ENCODE measurements at regions not wholly inside any gene's neighbourhood (a gene's known extent, or its start where the extent isn't known, plus 50 kb on each side); places are given as distances from the start of the nearest gene placed in this dataset.

GRCh38 chr1:58107943-58108342 lies 438.6 kb downstream of the OMA1 start:
- no peak overlapping the region for H3K9ac ChIP-seq (ENCODE audit: low read depth, low read length)
- H3K4me1 ChIP-seq (ENCODE audit: control insufficient read depth, insufficient read depth, low read length) = no peaks in the 10 kb centered on the region
- H3K9me3 ChIP-seq (ENCODE audit: control insufficient read depth, insufficient read depth, low read length) = no peaks in the 10 kb centered on the region
- no peak overlapping the region for H3K4me3 ChIP-seq (ENCODE audit: low read depth, low read length)
- H3K36me3 ChIP-seq (ENCODE audit: control insufficient read depth, insufficient read depth, low read length) = no peaks in the 10 kb centered on the region
- H3K27me3 ChIP-seq (ENCODE audit: control insufficient read depth, insufficient read depth, low read length) = no peaks in the 10 kb centered on the region

- no peak overlapping the region for H3K4me3 ChIP-seq (ENCODE audit: low read depth, low read length)
- no peaks in the 10 kb centered on the region for H3K4me1 ChIP-seq (ENCODE audit: control insufficient read depth, insufficient read depth, low read length)
- no peaks in the 10 kb centered on the region for H3K9me3 ChIP-seq (ENCODE audit: control insufficient read depth, insufficient read depth, low read length)
- H3K27me3 ChIP-seq (ENCODE audit: control insufficient read depth, insufficient read depth, low read length) = no peaks in the 10 kb centered on the region
- no peaks in the 10 kb centered on the region for H3K36me3 ChIP-seq (ENCODE audit: control insufficient read depth, insufficient read depth, low read length)
- no peak overlapping the region for H3K9ac ChIP-seq (ENCODE audit: low read depth, low read length)
Observed at GRCh38 chr1:58104960-58105359, 441.6 kb downstream of the OMA1 start.

- H3K27me3 ChIP-seq (ENCODE audit: control insufficient read depth, insufficient read depth, low read length) = no peaks in the 10 kb centered on the region
- H3K4me1 ChIP-seq (ENCODE audit: control insufficient read depth, insufficient read depth, low read length) = no peaks in the 10 kb centered on the region
- no peak overlapping the region for H3K4me3 ChIP-seq (ENCODE audit: low read depth, low read length)
- H3K9me3 ChIP-seq (ENCODE audit: control insufficient read depth, insufficient read depth, low read length) = no peaks in the 10 kb centered on the region
- no peaks in the 10 kb centered on the region for H3K36me3 ChIP-seq (ENCODE audit: control insufficient read depth, insufficient read depth, low read length)
- no peak overlapping the region for H3K9ac ChIP-seq (ENCODE audit: low read depth, low read length)
Observed at GRCh38 chr1:58096714-58097113, 449.8 kb downstream of the OMA1 start.

GRCh38 chr1:58095183-58095582 lies 451.3 kb downstream of the OMA1 start:
- Histone ChIP-seq H3K27me3 (ENCODE audit: control insufficient read depth, insufficient read depth, low read length) (no peaks in the 10 kb centered on the region), H3K36me3 (ENCODE audit: control insufficient read depth, insufficient read depth, low read length) (no peaks in the 10 kb centered on the region), H3K9me3 (ENCODE audit: control insufficient read depth, insufficient read depth, low read length) (no peaks in the 10 kb centered on the region), H3K4me3 (ENCODE audit: low read depth, low read length) (no peak overlapping the region), H3K9ac (ENCODE audit: low read depth, low read length) (no peak overlapping the region), H3K4me1 (ENCODE audit: control insufficient read depth, insufficient read depth, low read length) (no peaks in the 10 kb centered on the region)

GRCh38 chr1:58094221-58094620 lies 452.3 kb downstream of the OMA1 start:
- H3K4me3 ChIP-seq (ENCODE audit: low read depth, low read length) = no peak overlapping the region
- H3K9ac ChIP-seq (ENCODE audit: low read depth, low read length) = no peak overlapping the region
- H3K36me3 ChIP-seq (ENCODE audit: control insufficient read depth, insufficient read depth, low read length) = no peaks in the 10 kb centered on the region
- no peaks in the 10 kb centered on the region for H3K27me3 ChIP-seq (ENCODE audit: control insufficient read depth, insufficient read depth, low read length)
- no peaks in the 10 kb centered on the region for H3K4me1 ChIP-seq (ENCODE audit: control insufficient read depth, insufficient read depth, low read length)
- no peaks in the 10 kb centered on the region for H3K9me3 ChIP-seq (ENCODE audit: control insufficient read depth, insufficient read depth, low read length)

GRCh38 chr1:58090640-58091039 lies 455.9 kb downstream of the OMA1 start:
- Histone ChIP-seq H3K9me3 (ENCODE audit: control insufficient read depth, insufficient read depth, low read length) (no peaks in the 10 kb centered on the region), H3K9ac (ENCODE audit: low read depth, low read length) (no peak overlapping the region), H3K36me3 (ENCODE audit: control insufficient read depth, insufficient read depth, low read length) (no peaks in the 10 kb centered on the region), H3K4me3 (ENCODE audit: low read depth, low read length) (no peak overlapping the region), H3K4me1 (ENCODE audit: control insufficient read depth, insufficient read depth, low read length) (no peaks in the 10 kb centered on the region), H3K27me3 (ENCODE audit: control insufficient read depth, insufficient read depth, low read length) (no peaks in the 10 kb centered on the region)

- H3K27me3 ChIP-seq (ENCODE audit: control insufficient read depth, insufficient read depth, low read length) = no peaks in the 10 kb centered on the region
- H3K9ac ChIP-seq (ENCODE audit: low read depth, low read length) = no peak overlapping the region
- no peaks in the 10 kb centered on the region for H3K36me3 ChIP-seq (ENCODE audit: control insufficient read depth, insufficient read depth, low read length)
- H3K4me1 ChIP-seq (ENCODE audit: control insufficient read depth, insufficient read depth, low read length) = no peaks in the 10 kb centered on the region
- H3K9me3 ChIP-seq (ENCODE audit: control insufficient read depth, insufficient read depth, low read length) = no peaks in the 10 kb centered on the region
- H3K4me3 ChIP-seq (ENCODE audit: low read depth, low read length) = no peak overlapping the region
Observed at GRCh38 chr1:58089898-58090534, 456.5 kb downstream of the OMA1 start.

GRCh38 chr1:58084266-58084665 lies 462.3 kb downstream of the OMA1 start:
- H3K9me3 ChIP-seq (ENCODE audit: control insufficient read depth, insufficient read depth, low read length) = no peaks in the 10 kb centered on the region
- H3K27me3 ChIP-seq (ENCODE audit: control insufficient read depth, insufficient read depth, low read length) = no peaks in the 10 kb centered on the region
- H3K4me3 ChIP-seq (ENCODE audit: low read depth, low read length) = no peak overlapping the region
- H3K36me3 ChIP-seq (ENCODE audit: control insufficient read depth, insufficient read depth, low read length) = no peaks in the 10 kb centered on the region
- H3K4me1 ChIP-seq (ENCODE audit: control insufficient read depth, insufficient read depth, low read length) = no peaks in the 10 kb centered on the region
- no peak overlapping the region for H3K9ac ChIP-seq (ENCODE audit: low read depth, low read length)

- H3K9ac ChIP-seq (ENCODE audit: low read depth, low read length) = no peak overlapping the region
- H3K27me3 ChIP-seq (ENCODE audit: control insufficient read depth, insufficient read depth, low read length) = no peaks in the 10 kb centered on the region
- no peaks in the 10 kb centered on the region for H3K9me3 ChIP-seq (ENCODE audit: control insufficient read depth, insufficient read depth, low read length)
- H3K4me3 ChIP-seq (ENCODE audit: low read depth, low read length) = no peak overlapping the region
- no peaks in the 10 kb centered on the region for H3K36me3 ChIP-seq (ENCODE audit: control insufficient read depth, insufficient read depth, low read length)
- no peaks in the 10 kb centered on the region for H3K4me1 ChIP-seq (ENCODE audit: control insufficient read depth, insufficient read depth, low read length)
Observed at GRCh38 chr1:58082596-58082995, 463.9 kb downstream of the OMA1 start.

GRCh38 chr1:58076258-58076657 lies 470.3 kb downstream of the OMA1 start:
- no peaks in the 10 kb centered on the region for H3K36me3 ChIP-seq (ENCODE audit: control insufficient read depth, insufficient read depth, low read length)
- no peaks in the 10 kb centered on the region for H3K9me3 ChIP-seq (ENCODE audit: control insufficient read depth, insufficient read depth, low read length)
- H3K4me1 ChIP-seq (ENCODE audit: control insufficient read depth, insufficient read depth, low read length) = no peaks in the 10 kb centered on the region
- H3K9ac ChIP-seq (ENCODE audit: low read depth, low read length) = no peak overlapping the region
- no peak overlapping the region for H3K4me3 ChIP-seq (ENCODE audit: low read depth, low read length)
- no peaks in the 10 kb centered on the region for H3K27me3 ChIP-seq (ENCODE audit: control insufficient read depth, insufficient read depth, low read length)

- no peaks in the 10 kb centered on the region for H3K27me3 ChIP-seq (ENCODE audit: control insufficient read depth, insufficient read depth, low read length)
- no peaks in the 10 kb centered on the region for H3K9me3 ChIP-seq (ENCODE audit: control insufficient read depth, insufficient read depth, low read length)
- H3K9ac ChIP-seq (ENCODE audit: low read depth, low read length) = no peak overlapping the region
- no peaks in the 10 kb centered on the region for H3K4me1 ChIP-seq (ENCODE audit: control insufficient read depth, insufficient read depth, low read length)
- no peak overlapping the region for H3K4me3 ChIP-seq (ENCODE audit: low read depth, low read length)
- no peaks in the 10 kb centered on the region for H3K36me3 ChIP-seq (ENCODE audit: control insufficient read depth, insufficient read depth, low read length)
Observed at GRCh38 chr1:58075188-58075578, 471.3 kb downstream of the OMA1 start.

GRCh38 chr1:58072450-58072849 lies 474.1 kb downstream of the OMA1 start:
- no peak overlapping the region for H3K9ac ChIP-seq (ENCODE audit: low read depth, low read length)
- no peaks in the 10 kb centered on the region for H3K36me3 ChIP-seq (ENCODE audit: control insufficient read depth, insufficient read depth, low read length)
- H3K27me3 ChIP-seq (ENCODE audit: control insufficient read depth, insufficient read depth, low read length) = no peaks in the 10 kb centered on the region
- H3K4me1 ChIP-seq (ENCODE audit: control insufficient read depth, insufficient read depth, low read length) = no peaks in the 10 kb centered on the region
- no peak overlapping the region for H3K4me3 ChIP-seq (ENCODE audit: low read depth, low read length)
- H3K9me3 ChIP-seq (ENCODE audit: control insufficient read depth, insufficient read depth, low read length) = no peaks in the 10 kb centered on the region
